ENCODE measurements at regions not wholly inside any gene's neighbourhood (a gene's known extent, or its start where the extent isn't known, plus 50 kb on each side); places are given as distances from the start of the nearest gene placed in this dataset.
"Not testable (repeated sequence)": the region's sequence is repeated elsewhere in the genome, so short reads cannot be mapped to it uniquely, and the experiment has no call there.

DNA sequence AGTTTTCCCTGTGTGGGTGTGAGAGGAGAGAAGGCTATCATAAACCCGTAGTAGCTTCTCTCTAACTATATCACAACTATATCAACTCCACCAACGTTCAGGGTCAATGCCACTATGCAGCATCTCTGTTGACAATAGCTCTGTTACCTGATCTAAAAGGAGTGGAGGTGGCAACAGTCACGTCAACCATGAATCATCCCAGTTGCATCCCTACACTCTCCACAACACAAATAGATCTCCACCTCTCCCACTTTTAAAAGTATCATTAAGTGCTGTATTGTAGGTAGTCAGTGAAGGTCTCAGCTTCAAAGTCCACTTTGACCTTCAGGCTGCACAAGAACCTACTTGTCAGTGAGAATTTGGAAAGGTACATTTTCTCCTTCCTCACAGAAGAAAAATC, 600.5 kb upstream of the GRIA3 start:
- H3K27ac Mint-ChIP-seq = no peak overlapping the region
- no peaks in the 10 kb centered on the region for H3K27me3 Mint-ChIP-seq
- no peak for ATAC-seq (replicated peaks)
- no peaks in the 10 kb centered on the region for H3K36me3 Mint-ChIP-seq (ENCODE audit: low read depth)
- H3K4me1 Mint-ChIP-seq = no peaks in the 10 kb centered on the region
- H3K9me3 Mint-ChIP-seq = peaks cover 3% of the 10 kb centered on the region
- no peak overlapping the region for H3K4me3 Mint-ChIP-seq

DNA sequence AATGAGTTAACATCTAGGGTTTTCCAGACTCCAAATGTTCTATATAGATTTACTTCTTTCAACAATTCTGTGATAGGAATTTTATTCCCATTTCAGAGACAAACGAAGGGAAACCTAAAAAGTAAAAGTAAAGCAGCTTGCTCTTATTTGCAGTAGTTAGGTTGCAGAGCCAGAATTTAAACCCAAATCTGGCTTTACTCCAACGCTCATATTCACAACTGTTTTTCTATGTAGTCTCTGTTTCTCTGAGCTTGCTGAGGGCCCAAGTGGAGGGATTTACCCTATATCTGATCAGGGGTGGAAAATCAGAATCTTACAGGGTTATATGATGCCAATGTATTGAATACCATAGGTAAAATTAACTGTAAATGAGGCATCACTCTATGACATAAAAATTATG, 599.1 kb upstream of the GRIA3 start:
- no peaks in the 10 kb centered on the region for H3K4me1 Mint-ChIP-seq
- H3K27ac Mint-ChIP-seq = no peak overlapping the region
- ATAC-seq (replicated peaks) = no peak
- H3K27me3 Mint-ChIP-seq = no peaks in the 10 kb centered on the region
- H3K36me3 Mint-ChIP-seq (ENCODE audit: low read depth) = no peaks in the 10 kb centered on the region
- H3K9me3 Mint-ChIP-seq = peaks cover 3% of the 10 kb centered on the region
- no peak overlapping the region for H3K4me3 Mint-ChIP-seq

DNA sequence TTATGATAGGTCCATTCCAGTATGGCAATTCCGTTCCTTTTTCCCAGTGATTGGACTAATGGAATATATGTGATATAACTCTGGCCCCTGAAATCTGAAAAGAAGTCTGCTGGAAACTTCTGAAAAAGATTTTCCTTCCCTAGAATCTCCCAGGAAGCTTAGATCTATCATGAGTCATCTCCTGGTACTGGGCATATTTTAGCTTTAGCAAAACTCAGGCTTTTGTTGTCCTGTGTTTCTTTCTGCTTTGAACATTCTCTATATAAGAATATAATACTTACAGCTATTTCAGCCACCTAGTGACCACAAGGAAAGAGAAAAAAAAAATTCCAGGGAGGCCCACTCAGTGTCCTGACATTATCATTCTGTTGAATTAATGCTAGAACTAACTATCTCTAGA, 597.2 kb upstream of the GRIA3 start:
- Mint-ChIP-seq H3K27ac (no peak overlapping the region), H3K27me3 (no peaks in the 10 kb centered on the region), H3K9me3 (peaks cover 3% of the 10 kb centered on the region), H3K4me3 (no peak overlapping the region), H3K4me1 (no peaks in the 10 kb centered on the region), H3K36me3 (ENCODE audit: low read depth) (no peaks in the 10 kb centered on the region)
- ATAC-seq (replicated peaks) = no peak

DNA sequence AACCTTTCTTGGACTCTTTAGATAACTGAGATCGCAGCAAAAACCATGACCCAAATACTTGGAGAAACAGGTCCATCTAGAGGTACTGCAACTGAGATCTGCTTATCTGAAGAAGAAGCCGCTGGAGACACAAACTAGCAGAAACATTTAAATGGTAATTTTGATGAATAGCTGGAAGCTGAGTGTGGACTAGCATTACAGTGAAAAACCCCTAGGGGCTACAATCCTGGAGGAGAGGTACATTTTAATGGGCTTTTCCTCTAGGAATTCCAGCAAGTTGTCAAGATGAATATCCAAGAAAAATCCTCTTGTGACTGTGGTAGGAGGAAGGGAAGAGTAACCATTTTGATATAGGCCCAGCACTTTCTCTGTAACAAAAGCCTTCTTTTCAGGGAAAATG, 592.5 kb upstream of the GRIA3 start:
- Mint-ChIP-seq H3K9me3 (no peaks in the 10 kb centered on the region), H3K4me1 (no peaks in the 10 kb centered on the region), H3K4me3 (no peak overlapping the region), H3K27me3 (no peaks in the 10 kb centered on the region), H3K27ac (no peak overlapping the region), H3K36me3 (ENCODE audit: low read depth) (no peaks in the 10 kb centered on the region)
- ATAC-seq (replicated peaks) = no peak

DNA sequence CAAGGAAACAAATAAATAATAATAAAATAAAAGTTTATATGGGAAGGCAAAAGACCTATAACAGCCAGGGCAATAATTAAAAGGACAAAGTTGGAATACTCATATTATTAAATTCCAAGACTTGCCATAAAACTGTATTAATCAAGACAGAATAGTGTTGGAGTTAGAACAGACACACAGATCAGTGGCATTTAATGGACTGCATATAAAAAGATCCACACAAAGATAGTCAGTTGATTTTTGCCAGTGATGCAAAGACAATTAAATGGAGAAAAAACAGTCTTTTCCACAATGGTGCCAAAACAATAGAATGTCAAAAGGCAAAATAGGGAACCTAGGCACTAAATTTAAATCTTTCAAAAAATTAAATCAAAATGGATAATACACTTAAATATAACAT, 587.1 kb upstream of the GRIA3 start:
- no peak for ATAC-seq (replicated peaks)
- Mint-ChIP-seq H3K27me3 (no peaks in the 10 kb centered on the region), H3K9me3 (no peaks in the 10 kb centered on the region), H3K36me3 (ENCODE audit: low read depth) (no peaks in the 10 kb centered on the region), H3K4me1 (no peaks in the 10 kb centered on the region), H3K27ac (no peak overlapping the region), H3K4me3 (no peak overlapping the region)

DNA sequence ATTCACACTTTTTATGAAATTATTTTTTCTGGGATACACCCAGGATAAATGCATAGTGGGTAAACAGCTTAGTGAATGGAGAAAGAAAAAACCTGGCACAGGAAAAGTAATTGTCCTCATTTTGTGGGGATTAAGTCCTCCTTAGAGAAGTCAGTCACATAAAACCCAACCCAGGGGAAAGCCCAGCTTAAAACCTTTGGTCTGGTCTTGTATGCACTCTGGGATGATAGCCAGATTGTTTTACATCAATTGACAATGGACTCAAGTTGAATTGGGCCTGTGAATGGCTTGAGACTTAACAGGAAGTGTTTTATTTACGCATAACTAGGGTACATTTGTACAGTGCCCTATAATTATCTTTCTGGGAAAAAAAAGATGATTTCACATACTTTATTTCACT, 561.3 kb upstream of the GRIA3 start:
- no peaks in the 10 kb centered on the region for H3K9me3 Mint-ChIP-seq
- H3K27me3 Mint-ChIP-seq = no peaks in the 10 kb centered on the region
- H3K27ac Mint-ChIP-seq = no peak overlapping the region
- H3K4me1 Mint-ChIP-seq = no peaks in the 10 kb centered on the region
- no peak for ATAC-seq (replicated peaks)
- H3K4me3 Mint-ChIP-seq = no peak overlapping the region
- H3K36me3 Mint-ChIP-seq (ENCODE audit: low read depth) = no peaks in the 10 kb centered on the region

DNA sequence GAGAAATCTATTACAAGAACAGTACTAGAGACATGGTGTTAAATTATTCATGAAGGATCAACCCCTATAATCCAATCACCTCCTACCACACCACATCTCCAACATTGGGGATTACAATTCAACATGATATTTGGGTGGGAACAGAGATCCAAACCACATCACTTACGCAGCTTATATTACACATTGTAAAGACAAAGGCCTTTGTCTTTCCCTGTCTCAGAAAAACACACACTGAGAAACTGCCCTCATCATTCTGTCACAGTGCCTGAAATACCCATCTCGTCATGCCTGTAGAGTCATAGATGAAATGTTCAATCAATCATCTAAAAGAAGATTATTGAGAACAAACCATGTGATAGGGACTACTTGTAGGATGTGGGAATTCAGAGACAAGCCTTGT, 558.8 kb upstream of the GRIA3 start:
- Mint-ChIP-seq H3K4me1 (no peaks in the 10 kb centered on the region), H3K4me3 (no peak overlapping the region), H3K9me3 (no peaks in the 10 kb centered on the region), H3K27me3 (no peaks in the 10 kb centered on the region), H3K27ac (no peak overlapping the region), H3K36me3 (ENCODE audit: low read depth) (no peaks in the 10 kb centered on the region)
- no peak for ATAC-seq (replicated peaks)

DNA sequence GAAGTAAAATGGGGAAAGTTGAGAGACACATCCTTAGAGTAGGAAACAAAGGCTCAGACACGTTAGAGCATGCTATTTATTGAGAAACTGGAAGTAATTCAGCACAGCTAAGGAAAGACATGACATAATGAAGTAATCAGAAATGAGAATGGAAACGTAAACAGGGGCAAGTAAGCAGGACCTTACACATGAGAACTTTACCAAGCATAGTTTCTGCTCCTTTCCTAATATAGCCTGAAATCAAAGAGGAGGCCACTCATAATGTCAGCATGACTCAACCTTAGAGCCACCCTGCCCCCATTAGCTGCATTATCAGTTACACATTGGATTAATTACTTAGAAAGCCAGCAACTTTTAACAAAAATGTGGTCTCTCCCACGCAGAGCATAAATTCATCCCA, 558.3 kb upstream of the GRIA3 start:
- no peak for ATAC-seq (replicated peaks)
- H3K36me3 Mint-ChIP-seq (ENCODE audit: low read depth) = no peaks in the 10 kb centered on the region
- no peaks in the 10 kb centered on the region for H3K9me3 Mint-ChIP-seq
- no peaks in the 10 kb centered on the region for H3K27me3 Mint-ChIP-seq
- H3K4me3 Mint-ChIP-seq = no peak overlapping the region
- H3K27ac Mint-ChIP-seq = no peak overlapping the region
- H3K4me1 Mint-ChIP-seq = no peaks in the 10 kb centered on the region

DNA sequence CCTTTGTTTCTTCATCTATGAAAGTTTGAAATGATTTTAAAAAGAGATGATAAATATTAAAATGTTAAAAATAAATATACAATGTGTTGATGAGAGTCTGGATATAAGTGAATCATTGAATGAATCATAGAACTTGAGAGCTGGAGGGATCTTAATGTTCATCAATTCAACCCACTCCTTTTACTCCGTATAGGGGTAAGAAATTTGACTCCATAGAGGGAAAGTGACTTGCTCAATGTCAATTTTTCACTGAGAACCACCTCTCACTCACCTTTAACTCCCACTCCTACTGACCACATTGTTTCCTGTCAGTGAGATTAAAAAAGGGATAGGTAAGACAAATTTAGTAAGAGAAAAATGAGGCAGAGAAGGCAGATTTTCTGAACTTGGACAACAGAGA, 557.2 kb upstream of the GRIA3 start:
- Mint-ChIP-seq H3K9me3 (no peaks in the 10 kb centered on the region), H3K27ac (no peak overlapping the region), H3K36me3 (ENCODE audit: low read depth) (no peaks in the 10 kb centered on the region), H3K27me3 (no peaks in the 10 kb centered on the region), H3K4me3 (no peak overlapping the region), H3K4me1 (no peaks in the 10 kb centered on the region)
- ATAC-seq (replicated peaks) = no peak

DNA sequence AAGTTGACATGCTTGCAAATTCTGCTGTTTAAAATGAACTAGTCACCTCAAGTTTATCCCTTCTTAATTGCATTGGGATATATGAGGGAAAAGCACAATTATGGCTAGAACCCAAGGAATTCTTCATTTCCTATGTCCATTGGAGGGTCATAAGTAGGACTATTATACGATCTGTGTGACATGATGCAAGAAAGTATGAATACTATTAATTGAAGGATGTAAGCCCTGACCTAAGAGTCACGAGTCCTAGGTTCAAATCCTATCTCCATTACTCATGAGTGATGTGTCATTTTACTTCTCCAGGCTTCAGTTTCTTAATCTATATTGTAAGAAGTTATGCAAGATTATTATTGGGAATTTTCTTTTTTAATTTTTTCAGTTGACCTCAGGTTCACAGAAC, 542.9 kb upstream of the GRIA3 start:
- Mint-ChIP-seq H3K9me3 (no peaks in the 10 kb centered on the region), H3K27me3 (no peaks in the 10 kb centered on the region), H3K27ac (no peak overlapping the region), H3K4me3 (no peak overlapping the region), H3K4me1 (no peaks in the 10 kb centered on the region), H3K36me3 (ENCODE audit: low read depth) (no peaks in the 10 kb centered on the region)
- ATAC-seq (replicated peaks) = no peak

DNA sequence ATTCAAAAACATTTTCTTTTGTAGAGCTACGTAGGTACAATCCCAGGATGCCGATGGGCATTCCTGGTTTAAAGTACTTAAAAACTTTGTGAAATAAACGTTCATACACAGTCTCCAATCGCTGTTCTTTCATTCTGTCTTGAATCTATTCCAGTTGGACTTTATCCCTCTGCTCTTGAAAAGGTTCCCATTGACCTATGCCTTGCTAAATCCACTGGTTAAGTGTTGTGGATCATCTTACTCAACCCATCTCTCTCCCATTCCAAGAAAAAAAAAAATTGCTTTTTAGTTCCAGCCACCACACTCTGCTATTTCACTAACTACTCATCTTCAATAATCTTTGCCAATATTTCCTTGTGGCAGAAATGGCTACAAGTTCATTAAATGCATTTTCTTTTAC, 542.3 kb upstream of the GRIA3 start:
- no peak overlapping the region for H3K4me3 Mint-ChIP-seq
- no peaks in the 10 kb centered on the region for H3K4me1 Mint-ChIP-seq
- ATAC-seq (replicated peaks) = no peak
- no peaks in the 10 kb centered on the region for H3K9me3 Mint-ChIP-seq
- no peaks in the 10 kb centered on the region for H3K36me3 Mint-ChIP-seq (ENCODE audit: low read depth)
- H3K27ac Mint-ChIP-seq = no peak overlapping the region
- H3K27me3 Mint-ChIP-seq = no peaks in the 10 kb centered on the region

DNA sequence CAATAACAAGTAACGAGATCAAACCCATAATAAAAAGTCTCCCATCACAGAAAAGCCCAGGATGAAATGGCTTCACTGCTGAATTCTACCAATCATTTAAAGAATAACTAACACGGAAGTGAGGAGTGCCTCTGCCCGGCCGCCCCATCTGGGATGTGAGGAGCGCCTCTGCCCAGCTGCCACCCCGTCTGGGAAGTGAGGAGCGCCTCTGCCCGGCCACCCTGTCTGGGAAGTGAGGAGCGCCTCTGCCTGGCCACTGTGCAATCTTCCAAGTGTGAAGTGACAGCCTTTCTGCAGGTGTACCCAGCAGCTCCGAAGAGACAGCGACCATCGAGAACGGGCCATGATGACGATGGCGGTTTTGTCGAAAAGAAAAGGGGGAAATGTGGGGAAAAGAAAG, 528.8 kb upstream of the GRIA3 start:
- H3K27ac Mint-ChIP-seq; H3K27me3 Mint-ChIP-seq; H3K4me3 Mint-ChIP-seq; H3K36me3 Mint-ChIP-seq (ENCODE audit: low read depth); H3K4me1 Mint-ChIP-seq; H3K9me3 Mint-ChIP-seq; ATAC-seq (replicated peaks): not testable (repeated sequence)

DNA sequence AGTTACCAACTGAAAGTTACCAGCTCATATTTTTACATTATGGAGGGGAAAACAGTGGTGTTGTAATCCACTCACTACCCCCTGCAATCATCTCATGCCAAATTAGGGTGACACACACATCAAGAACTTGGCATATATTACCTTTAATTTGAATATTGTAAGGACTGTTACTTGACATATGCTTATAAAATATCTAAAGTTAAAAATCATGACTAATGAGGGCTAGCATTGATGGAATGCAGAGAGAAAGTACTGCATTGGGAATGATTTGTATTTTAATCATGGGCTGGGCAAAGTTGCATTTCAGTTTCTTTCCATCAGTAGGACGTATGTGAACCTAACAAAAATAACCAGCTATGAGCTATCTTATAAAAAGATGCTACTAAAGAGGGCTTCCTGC, 517.5 kb upstream of the GRIA3 start:
- Mint-ChIP-seq H3K9me3 (peaks cover 4% of the 10 kb centered on the region), H3K4me1 (no peaks in the 10 kb centered on the region), H3K4me3 (no peak overlapping the region), H3K27ac (no peak overlapping the region), H3K36me3 (ENCODE audit: low read depth) (no peaks in the 10 kb centered on the region), H3K27me3 (no peaks in the 10 kb centered on the region)
- no peak for ATAC-seq (replicated peaks)

DNA sequence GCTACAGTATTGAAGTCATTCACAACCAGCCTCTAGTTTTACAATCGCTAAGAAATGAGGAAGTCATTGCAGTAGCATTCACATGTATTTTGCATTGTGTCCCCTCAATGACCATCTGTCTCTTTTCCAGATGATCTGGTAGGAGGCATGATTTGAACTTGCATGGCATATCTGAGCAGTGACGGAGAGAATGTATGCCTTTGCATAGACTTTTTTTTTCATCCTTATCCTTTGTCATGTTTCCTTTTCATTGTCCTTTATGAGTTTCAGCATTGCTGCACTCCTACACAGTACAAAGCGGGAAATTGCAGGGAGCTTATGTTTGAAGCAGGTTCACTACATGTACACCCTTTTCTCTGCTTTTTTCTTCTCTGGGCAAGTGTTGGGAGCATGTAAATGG, 516.4 kb upstream of the GRIA3 start:
- H3K4me1 Mint-ChIP-seq = no peaks in the 10 kb centered on the region
- peaks cover 4% of the 10 kb centered on the region for H3K9me3 Mint-ChIP-seq
- no peak overlapping the region for H3K27ac Mint-ChIP-seq
- H3K27me3 Mint-ChIP-seq = no peaks in the 10 kb centered on the region
- H3K36me3 Mint-ChIP-seq (ENCODE audit: low read depth) = no peaks in the 10 kb centered on the region
- H3K4me3 Mint-ChIP-seq = no peak overlapping the region
- ATAC-seq (replicated peaks) = no peak

DNA sequence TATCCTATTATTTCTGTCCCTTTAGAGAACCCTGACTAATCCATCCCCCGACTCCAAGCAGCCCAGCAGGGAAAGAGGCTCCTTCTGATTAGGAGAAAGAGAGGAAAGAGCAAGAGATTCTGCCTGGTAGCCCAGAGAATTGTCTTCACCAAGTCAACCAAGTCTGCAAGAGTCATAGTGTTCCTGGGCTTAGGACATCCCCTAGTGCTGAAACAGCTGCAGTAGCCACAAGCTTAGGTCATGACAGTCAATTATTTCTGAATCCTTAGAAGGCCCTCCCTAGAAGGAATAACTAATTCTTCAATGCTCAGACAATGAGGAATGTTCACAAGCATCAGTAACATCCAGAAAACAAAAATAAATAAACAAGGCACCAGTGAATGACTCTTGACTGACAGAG, 480.3 kb upstream of the GRIA3 start:
- Mint-ChIP-seq H3K27me3 (no peaks in the 10 kb centered on the region), H3K36me3 (ENCODE audit: low read depth) (no peaks in the 10 kb centered on the region), H3K4me3 (no peak overlapping the region), H3K9me3 (peaks cover 3% of the 10 kb centered on the region), H3K4me1 (no peaks in the 10 kb centered on the region), H3K27ac (no peak overlapping the region)
- no peak for ATAC-seq (replicated peaks)

DNA sequence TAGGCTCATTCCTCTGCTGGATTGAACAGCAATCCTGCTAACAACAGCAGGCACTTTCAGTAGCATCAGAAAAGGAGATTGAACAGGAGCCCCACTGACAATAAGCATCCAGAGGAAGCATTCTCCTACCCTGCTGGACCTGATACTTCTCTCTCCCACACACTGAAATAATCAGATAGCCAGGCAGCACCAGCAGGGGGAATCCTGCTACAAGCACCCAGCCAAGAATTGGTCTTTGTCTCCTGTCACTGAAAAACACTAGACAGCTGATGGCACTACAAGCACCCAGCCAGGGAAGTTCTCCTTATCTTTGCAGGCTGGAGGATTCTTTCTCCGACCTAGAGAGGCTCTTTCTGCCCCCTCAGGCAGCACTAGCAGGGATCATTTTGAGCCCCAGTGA, 444.3 kb upstream of the GRIA3 start:
- Mint-ChIP-seq H3K4me1 (no peaks in the 10 kb centered on the region), H3K9me3 (no peaks in the 10 kb centered on the region), H3K27ac (no peak overlapping the region), H3K36me3 (ENCODE audit: low read depth) (no peaks in the 10 kb centered on the region), H3K27me3 (no peaks in the 10 kb centered on the region), H3K4me3 (no peak overlapping the region)
- no peak for ATAC-seq (replicated peaks)
